ENCODE measurements at regions not wholly inside any gene's neighbourhood (a gene's known extent, or its start where the extent isn't known, plus 50 kb on each side); places are given as distances from the start of the nearest gene placed in this dataset.
"Not testable (repeated sequence)": the region's sequence is repeated elsewhere in the genome, so short reads cannot be mapped to it uniquely, and the experiment has no call there.

GRCh38 chr3:110567029-110567428 lies 504.6 kb upstream of the NECTIN3 start:
- DNase-seq = no peak

GRCh38 chr3:110568246-110568645 lies 503.4 kb upstream of the NECTIN3 start:
- no peak for DNase-seq

GRCh38 chr3:110569073-110569472 lies 502.5 kb upstream of the NECTIN3 start:
- no peak for DNase-seq

- no peak for DNase-seq
Measured at GRCh38 chr3:110575702-110576101, 495.9 kb upstream of the NECTIN3 start.

DNA sequence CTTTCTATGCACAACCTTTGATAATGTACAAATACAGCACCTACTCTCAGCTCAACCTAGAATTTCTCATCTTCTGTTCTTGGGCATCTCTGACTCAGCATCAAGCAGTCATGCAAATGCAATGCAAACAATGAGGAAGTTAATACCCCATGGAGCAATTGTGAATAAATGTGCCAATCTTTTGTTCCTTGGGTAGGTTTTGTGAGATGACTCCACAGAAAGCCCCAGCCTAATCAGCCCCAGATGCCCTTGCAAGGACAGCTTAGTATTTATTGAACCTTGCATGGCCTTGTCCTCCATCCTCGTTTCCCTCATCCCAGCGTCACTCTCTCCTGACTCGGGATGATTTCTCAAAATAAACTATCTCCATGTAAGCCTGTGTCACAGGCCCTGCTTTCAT lies 494.7 kb upstream of the NECTIN3 start:
- peak; percentile 17 for DNase-seq

DNA sequence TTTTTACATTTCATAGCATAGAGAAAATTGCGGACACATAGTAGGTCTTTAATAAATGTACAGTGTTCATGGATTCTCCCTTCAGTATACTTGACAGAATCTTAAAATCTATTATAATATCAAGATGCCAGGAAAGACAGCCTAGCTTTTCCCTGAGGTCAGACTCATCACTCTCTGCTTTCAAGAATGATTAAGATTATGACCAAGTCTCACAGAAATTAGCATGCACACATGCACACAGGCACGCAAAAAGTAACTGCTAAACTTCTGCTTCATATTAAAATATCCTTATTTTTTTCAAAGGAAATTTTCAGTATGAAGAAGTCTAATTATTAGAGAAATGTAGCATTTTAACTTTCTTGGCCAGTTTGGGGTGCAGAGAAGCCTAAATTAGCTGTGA lies 493.8 kb upstream of the NECTIN3 start:
- no peak for DNase-seq

DNA sequence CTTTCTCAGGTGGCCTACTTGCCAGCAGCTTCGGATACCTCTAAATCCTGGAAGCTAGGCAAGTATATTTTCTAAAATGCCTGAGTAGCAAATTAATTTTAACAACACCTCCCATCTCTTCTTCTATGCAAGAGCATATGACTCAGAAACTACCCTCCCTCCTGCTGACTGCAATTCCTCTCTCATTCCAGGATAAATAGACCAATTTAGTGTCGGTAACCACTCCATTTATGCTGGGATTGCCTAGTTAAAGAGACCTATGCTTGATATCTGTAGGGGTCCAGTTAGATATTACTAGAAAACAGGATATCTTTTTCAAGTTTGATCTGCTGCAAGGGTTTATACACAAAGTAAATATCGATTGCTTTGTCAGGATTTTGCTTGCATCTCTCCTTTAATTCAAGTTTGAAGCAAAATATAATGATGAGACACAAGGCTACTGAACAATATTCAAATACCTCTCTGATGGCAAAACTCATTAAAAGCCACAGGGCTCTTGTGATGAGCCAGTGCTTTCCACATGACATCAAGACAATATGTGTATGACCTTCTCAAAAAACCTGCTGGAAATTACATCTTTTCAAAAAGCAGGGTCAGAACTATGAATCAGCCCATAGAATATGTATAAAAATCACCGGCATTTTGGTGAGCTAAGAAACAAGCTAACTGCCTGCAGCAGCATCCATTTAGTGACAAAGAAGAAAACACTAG lies 491.6 kb upstream of the NECTIN3 start:
- DNase-seq = no peak

- no peak for DNase-seq
Measured at GRCh38 chr3:110583373-110583935, 488.2 kb upstream of the NECTIN3 start.

DNA sequence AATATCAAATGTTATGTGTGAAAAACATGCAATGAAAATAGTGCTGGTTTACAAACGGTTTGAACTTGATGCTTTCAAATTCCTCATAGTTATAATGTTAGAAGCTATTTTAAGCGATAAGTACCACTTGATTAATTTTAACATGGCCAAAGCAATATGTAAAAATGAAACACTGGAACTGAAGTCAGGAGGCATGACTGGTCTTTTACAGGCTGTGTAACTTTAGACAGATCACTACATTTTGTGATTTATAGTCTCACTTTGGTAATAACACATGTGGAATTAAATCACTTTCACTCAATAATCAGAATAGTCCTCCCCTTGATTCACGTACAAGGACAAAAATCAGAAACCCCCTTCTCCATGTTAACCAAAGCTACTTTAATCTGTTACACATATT lies 482.7 kb upstream of the NECTIN3 start:
- no peak for DNase-seq

DNA sequence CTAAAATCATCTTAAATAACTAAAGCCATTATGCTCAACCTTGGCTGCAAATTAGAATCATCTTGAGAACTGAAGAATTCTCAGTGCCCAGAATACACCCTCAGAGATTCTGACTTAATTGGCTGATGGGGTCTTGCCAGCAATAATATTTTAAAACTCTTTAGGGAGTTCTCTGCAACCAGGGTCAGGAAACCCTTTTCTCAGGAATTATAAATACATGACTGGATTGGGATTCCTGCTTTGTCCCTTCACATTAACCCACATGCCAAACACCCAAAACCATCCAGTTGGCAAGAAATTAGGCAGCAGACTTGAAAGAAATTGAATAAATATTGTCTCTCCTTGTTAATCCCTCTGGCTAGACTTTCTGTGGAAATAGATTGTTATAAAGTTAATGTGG lies 482.3 kb upstream of the NECTIN3 start:
- DNase-seq = no peak

DNA sequence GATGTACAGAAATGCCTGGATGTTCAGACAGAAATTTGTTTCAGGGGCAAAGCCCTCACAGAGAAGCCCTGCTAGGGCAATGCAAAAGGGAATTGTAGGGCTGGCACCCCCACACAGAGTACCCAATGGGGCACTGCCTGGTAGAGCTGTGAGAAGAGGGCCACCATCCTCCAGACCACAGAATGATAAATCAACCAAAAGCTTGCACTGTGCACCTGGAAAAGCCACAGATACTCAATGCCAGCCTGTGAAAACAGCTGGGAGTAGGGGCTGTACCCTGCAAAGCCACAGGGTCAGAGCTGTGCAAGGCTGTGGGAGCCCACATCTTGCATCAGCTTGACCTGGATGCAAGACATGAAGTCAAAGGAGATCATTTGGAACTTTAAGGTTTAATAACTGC lies 477.9 kb upstream of the NECTIN3 start:
- no peak for DNase-seq

GRCh38 chr3:110598847-110599490 lies 472.6 kb upstream of the NECTIN3 start:
- DNase-seq = no peak

GRCh38 chr3:110608566-110608965 lies 463.1 kb upstream of the NECTIN3 start:
- no peak for DNase-seq

GRCh38 chr3:110612045-110612444 lies 459.6 kb upstream of the NECTIN3 start:
- DNase-seq = no peak

- no peak for DNase-seq
Measured at GRCh38 chr3:110614186-110614585, 457.4 kb upstream of the NECTIN3 start.

DNA sequence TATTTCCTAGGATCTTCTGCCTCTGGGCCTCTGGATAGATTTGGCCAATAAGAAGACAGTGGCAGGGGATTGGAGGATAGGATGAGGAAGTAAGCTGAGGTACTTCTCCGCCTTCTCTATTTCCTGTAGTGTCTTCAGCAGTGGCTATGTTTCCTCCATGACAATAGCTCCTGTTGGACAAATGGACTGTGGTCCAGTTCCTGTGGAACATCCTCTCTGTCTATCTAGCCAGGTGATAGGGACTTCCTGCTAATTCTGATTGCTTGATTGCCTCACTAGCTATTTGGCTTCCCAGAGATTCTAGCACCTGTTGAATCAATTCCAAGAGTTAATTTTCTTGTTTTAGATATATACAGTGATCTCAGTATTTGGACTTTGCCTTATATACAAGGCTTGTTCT lies 456.2 kb upstream of the NECTIN3 start:
- DNase-seq = no peak

- DNase-seq = no peak
Measured at GRCh38 chr3:110618512-110619226, 452.9 kb upstream of the NECTIN3 start.

DNA sequence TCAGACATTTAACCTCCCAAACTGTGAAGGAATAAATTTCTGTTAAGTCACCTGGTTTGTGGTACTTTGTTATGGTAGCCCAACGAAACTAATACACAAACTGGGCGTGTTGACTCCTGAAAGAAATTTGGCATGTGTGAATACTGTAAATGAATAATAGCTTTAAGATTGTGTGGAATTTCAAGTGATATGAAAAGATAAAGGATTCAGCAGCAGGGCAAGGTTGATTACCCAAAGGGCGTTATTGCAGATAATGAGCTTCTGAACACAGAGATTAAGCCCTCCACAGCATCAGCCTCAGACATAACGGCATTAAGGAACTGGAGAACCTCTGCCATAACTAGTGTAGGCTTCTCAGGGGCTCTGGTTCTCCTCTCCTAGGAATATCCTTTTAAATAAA lies 451.5 kb upstream of the NECTIN3 start:
- DNase-seq = no peak

DNA sequence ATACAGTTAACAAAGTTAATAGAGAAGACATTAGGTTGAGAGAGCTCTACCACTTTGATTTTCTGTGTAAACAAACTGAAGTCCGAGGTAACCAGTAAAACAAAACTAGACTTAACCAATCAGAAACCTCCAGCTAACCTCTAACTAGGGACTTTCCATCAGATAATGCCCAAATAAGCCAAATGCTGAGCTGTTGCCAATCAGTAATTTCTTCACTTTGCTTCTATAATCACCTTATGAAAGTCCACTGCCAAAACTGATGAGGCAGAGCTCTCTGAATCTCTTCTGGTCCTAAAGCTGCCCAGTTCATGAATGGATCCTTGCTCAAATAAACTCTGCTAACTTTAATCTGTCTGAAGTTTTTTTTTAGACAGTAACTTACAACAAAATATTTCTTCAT lies 448.0 kb upstream of the NECTIN3 start:
- no peak for DNase-seq

DNA sequence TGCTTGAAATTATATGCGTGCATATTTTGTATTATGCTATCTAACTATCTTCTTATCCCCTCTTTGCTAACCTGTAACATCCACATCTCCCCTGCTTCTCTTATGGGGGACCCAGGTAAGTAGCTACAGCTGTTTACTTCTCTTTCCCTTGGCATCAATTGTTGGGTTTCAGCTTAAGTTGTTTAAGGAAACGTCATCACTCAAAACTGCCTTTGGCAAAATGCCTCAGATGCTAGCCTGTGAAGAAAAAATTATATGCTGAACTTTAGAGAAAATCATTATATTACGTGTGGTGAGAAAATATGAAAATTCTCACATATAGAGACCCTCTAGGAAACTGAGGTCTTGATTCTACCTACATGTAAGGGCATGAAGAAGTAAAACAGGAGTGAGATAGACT lies 447.0 kb upstream of the NECTIN3 start:
- DNase-seq = no peak

- no peak for DNase-seq
Measured at GRCh38 chr3:110625201-110625747, 446.3 kb upstream of the NECTIN3 start.

- DNase-seq = not testable (repeated sequence)
Measured at GRCh38 chr3:110626652-110627111, 444.9 kb upstream of the NECTIN3 start.

GRCh38 chr3:110628650-110629301 lies 442.8 kb upstream of the NECTIN3 start:
- DNase-seq = no peak

All from GOT3 (cell line).